Panc1 (cell line): ENCODE measurements at regions not wholly inside any gene's neighbourhood (a gene's known extent, or its start where the extent isn't known, plus 50 kb on each side); places are given as distances from the start of the nearest gene placed in this dataset.

ENCODE experiments used
- ATAC-seq: fragments of 200-7000 bp; cut with Tn5 transposase; 2 replicates; pipeline ENCODE4 v1.9.1; 2020; ENCODE audit warnings: mild to moderate bottlenecking, moderate library complexity
- BruUV-seq: library from RNA; stranded (reverse); fragments of 400-500 nt; replicated peaks from 2 replicates; lab custom pipeline; 2021; lab: Mats Ljungman, UMichigan
- CTCF ChIA-PET: fragments of 300-600 bp; sonication (Branson Sonifier 250); formaldehyde crosslinking; loops from one replicate; lab custom pipeline; 2022; ENCODE audit warnings: antibody characterized with exemption; lab: Charles Lee
- POLR2A ChIA-PET: fragments of 300-600 bp; sonication (Branson Sonifier 250); formaldehyde crosslinking; loops from one replicate; lab custom pipeline; 2022; ENCODE audit warnings: antibody characterized with exemption; lab: Charles Lee
- DNase-seq: peaks from one replicate; pipeline ENCODE4 v3.0.0-alpha.2; 2010; ENCODE audit warnings: low read depth, low spot score
- H3K27ac ChIP-seq: 2 replicates; pipeline ENCODE4 v1.5.1; 2011; ENCODE audit warnings: mild to moderate bottlenecking, low read length, inconsistent platforms
- H3K27me3 ChIP-seq: fragments of 200-500 bp; sonication (Bioruptor generic); 2 replicates; pipeline ENCODE4 v1.6.0; 2014; ENCODE audit warnings: low read length, inconsistent platforms; ENCODE audit not compliant: control insufficient read depth, insufficient read depth
- H3K36me3 ChIP-seq: fragments of 200-500 bp; sonication (Bioruptor generic); 2 replicates; pipeline ENCODE4 v1.5.1; 2014; ENCODE audit warnings: inconsistent platforms, mild to moderate bottlenecking, low read length, moderate library complexity; ENCODE audit not compliant: control insufficient read depth, insufficient read depth
- H3K4me1 ChIP-seq: 2 replicates; pipeline ENCODE4 v1.5.1; 2011; ENCODE audit warnings: inconsistent platforms, mild to moderate bottlenecking, low read length, moderate library complexity; ENCODE audit not compliant: control insufficient read depth, insufficient read depth
- H3K4me3 ChIP-seq, 2 experiments: 2 replicates each; pipeline ENCODE4 v1.5.1; 2011 to 2012; ENCODE audit warnings: low read depth in 2 of 2, low read length in 2 of 2, mild to moderate bottlenecking in 2 of 2, inconsistent platforms in 1 of 2, moderate library complexity in 1 of 2
- H3K9me3 ChIP-seq: fragments of 200-500 bp; sonication (Bioruptor generic); 2 replicates; pipeline ENCODE4 v1.5.1; 2014; ENCODE audit warnings: low read depth, mild to moderate bottlenecking, inconsistent platforms, low read length, moderate library complexity; ENCODE audit not compliant: control insufficient read depth, insufficient read depth
- POLR2AphosphoS5 ChIP-seq: IDR thresholded peaks from 2 replicates; pipeline ENCODE4 v1.6.1; 2012; ENCODE audit warnings: mild to moderate bottlenecking, low read depth, low read length, moderate library complexity
- SIN3A ChIP-seq: IDR thresholded peaks from 2 replicates; pipeline ENCODE4 v1.6.1; 2012; ENCODE audit warnings: low read depth, mild to moderate bottlenecking, low read length, moderate library complexity, borderline replicate concordance; ENCODE audit not compliant: insufficient read depth
- TCF7L2 ChIP-seq: IDR thresholded peaks from 2 replicates; pipeline ENCODE4 v1.6.1; 2011; ENCODE audit warnings: mild to moderate bottlenecking, low read depth, low read length, inconsistent platforms
- in situ Hi-C: cut with HindIII; loops from 2 replicates; pipeline ENCODE4 v1.10.0; 2016; ENCODE audit warnings: low sequenced_read_pairs, low pct_unique_long_range_greater_than_20kb
- intact Hi-C: fragments of 100-400 bp; cut with micrococcal nuclease; formaldehyde crosslinking; loops from one replicate; pipeline ENCODE4 v1.10.0; 2022; ENCODE audit not compliant: unreplicated experiment
- TF ChIP-seq, protein P1 (sequence below), 2 experiments: IDR thresholded peaks; 2 replicates each; pipeline ENCODE4 v1.6.1; 2011 to 2012; ENCODE audit warnings: low read depth in 2 of 2, control low read depth in 1 of 2, low read length in 1 of 2, mild to moderate bottlenecking in 1 of 2, moderate library complexity in 1 of 2; ENCODE audit not compliant: insufficient read depth in 1 of 2
- TF ChIP-seq, protein P2 (sequence below): fragments of 450-650 bp; IDR thresholded peaks from 2 replicates; pipeline ENCODE4 v1.5.1; 2017; ENCODE audit warnings: mild to moderate bottlenecking

- ATAC-seq, result no peak
- TF ChIP-seq, protein P1, sequence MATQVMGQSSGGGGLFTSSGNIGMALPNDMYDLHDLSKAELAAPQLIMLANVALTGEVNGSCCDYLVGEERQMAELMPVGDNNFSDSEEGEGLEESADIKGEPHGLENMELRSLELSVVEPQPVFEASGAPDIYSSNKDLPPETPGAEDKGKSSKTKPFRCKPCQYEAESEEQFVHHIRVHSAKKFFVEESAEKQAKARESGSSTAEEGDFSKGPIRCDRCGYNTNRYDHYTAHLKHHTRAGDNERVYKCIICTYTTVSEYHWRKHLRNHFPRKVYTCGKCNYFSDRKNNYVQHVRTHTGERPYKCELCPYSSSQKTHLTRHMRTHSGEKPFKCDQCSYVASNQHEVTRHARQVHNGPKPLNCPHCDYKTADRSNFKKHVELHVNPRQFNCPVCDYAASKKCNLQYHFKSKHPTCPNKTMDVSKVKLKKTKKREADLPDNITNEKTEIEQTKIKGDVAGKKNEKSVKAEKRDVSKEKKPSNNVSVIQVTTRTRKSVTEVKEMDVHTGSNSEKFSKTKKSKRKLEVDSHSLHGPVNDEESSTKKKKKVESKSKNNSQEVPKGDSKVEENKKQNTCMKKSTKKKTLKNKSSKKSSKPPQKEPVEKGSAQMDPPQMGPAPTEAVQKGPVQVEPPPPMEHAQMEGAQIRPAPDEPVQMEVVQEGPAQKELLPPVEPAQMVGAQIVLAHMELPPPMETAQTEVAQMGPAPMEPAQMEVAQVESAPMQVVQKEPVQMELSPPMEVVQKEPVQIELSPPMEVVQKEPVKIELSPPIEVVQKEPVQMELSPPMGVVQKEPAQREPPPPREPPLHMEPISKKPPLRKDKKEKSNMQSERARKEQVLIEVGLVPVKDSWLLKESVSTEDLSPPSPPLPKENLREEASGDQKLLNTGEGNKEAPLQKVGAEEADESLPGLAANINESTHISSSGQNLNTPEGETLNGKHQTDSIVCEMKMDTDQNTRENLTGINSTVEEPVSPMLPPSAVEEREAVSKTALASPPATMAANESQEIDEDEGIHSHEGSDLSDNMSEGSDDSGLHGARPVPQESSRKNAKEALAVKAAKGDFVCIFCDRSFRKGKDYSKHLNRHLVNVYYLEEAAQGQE (IDR thresholded peaks at IDR 0.05; ENCODE audit: insufficient read depth in 1 of 2, low read depth in 2 of 2, low read length in 1 of 2), result no peak
- TF ChIP-seq TCF7L2 (no peak), POLR2AphosphoS5 (no peak), SIN3A (no peak)
- TF ChIP-seq, protein P2, sequence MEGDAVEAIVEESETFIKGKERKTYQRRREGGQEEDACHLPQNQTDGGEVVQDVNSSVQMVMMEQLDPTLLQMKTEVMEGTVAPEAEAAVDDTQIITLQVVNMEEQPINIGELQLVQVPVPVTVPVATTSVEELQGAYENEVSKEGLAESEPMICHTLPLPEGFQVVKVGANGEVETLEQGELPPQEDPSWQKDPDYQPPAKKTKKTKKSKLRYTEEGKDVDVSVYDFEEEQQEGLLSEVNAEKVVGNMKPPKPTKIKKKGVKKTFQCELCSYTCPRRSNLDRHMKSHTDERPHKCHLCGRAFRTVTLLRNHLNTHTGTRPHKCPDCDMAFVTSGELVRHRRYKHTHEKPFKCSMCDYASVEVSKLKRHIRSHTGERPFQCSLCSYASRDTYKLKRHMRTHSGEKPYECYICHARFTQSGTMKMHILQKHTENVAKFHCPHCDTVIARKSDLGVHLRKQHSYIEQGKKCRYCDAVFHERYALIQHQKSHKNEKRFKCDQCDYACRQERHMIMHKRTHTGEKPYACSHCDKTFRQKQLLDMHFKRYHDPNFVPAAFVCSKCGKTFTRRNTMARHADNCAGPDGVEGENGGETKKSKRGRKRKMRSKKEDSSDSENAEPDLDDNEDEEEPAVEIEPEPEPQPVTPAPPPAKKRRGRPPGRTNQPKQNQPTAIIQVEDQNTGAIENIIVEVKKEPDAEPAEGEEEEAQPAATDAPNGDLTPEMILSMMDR, result no peak
- Histone ChIP-seq H3K4me3 (no peak overlapping the region), H3K27ac (no peak overlapping the region), H3K4me1 (no peaks in the 10 kb centered on the region), H3K27me3 (peaks cover 20% of the 10 kb centered on the region), H3K36me3 (no peaks in the 10 kb centered on the region; the same call in 1 of the 2 replicates), H3K9me3 (no peaks in the 10 kb centered on the region)
- DNase-seq, result no peak
- POLR2A ChIA-PET, result no interaction called here
- in situ Hi-C loops (no loop called here), intact Hi-C loops (no loop called here)
- BruUV-seq, result no TSS peak
- CTCF ChIA-PET, result no interaction called here
These were observed 137.5 kb downstream of the NR2F2 start for GRCh38 chr15:96468036-96468435.

- ChIA-PET CTCF (no interaction called here), POLR2A (no interaction called here)
- H3K4me1 ChIP-seq, result no peaks in the 10 kb centered on the region
- intact Hi-C loops, result no loop called here
- H3K36me3 ChIP-seq, result no peaks in the 10 kb centered on the region; the same call in 1 of the 2 replicates
- TF ChIP-seq, protein P1 (IDR thresholded peaks at IDR 0.05; ENCODE audit: insufficient read depth in 1 of 2, low read depth in 2 of 2, low read length in 1 of 2), result no peak
- TF ChIP-seq POLR2AphosphoS5 (no peak), SIN3A (no peak), TCF7L2 (no peak)
- TF ChIP-seq, protein P2, result no peak
- no peak overlapping the region for H3K4me3 ChIP-seq
- H3K27ac ChIP-seq, result no peak overlapping the region
- BruUV-seq, result no TSS peak
- H3K27me3 ChIP-seq, result peaks cover 17% of the 10 kb centered on the region
- in situ Hi-C loops, result no loop called here
- no peaks in the 10 kb centered on the region for H3K9me3 ChIP-seq
- ATAC-seq (no peak), DNase-seq (no peak)
These were observed 140.3 kb downstream of the NR2F2 start for GRCh38 chr15:96470681-96471310.
